PC-3 (cell line): ENCODE measurements at regions not wholly inside any gene's neighbourhood (a gene's known extent, or its start where the extent isn't known, plus 50 kb on each side); places are given as distances from the start of the nearest gene placed in this dataset.

Experiments
- ATAC-seq: fragments of 200-7000 bp; cut with Tn5 transposase; 2 replicates; pipeline ENCODE4 v1.9.1; 2020; ENCODE audit warnings: mild to moderate bottlenecking, moderate library complexity
- BruUV-seq: library from RNA; stranded (reverse); fragments of 400-500 nt; replicated peaks from 2 replicates; lab custom pipeline; 2021; lab: Mats Ljungman, UMichigan
- CTCF ChIA-PET: fragments of 300-600 bp; sonication (Branson Sonifier 250); formaldehyde crosslinking; loops from one replicate; lab custom pipeline; 2022; ENCODE audit warnings: antibody characterized with exemption; lab: Charles Lee
- POLR2A ChIA-PET: fragments of 300-600 bp; sonication (Branson Sonifier 250); formaldehyde crosslinking; loops from one replicate; lab custom pipeline; 2022; ENCODE audit warnings: antibody characterized with exemption; ENCODE audit not compliant: unreplicated experiment; lab: Charles Lee
- DNase-seq: peaks from one replicate; pipeline ENCODE4 v3.0.0-alpha.2; 2015
- H2AFZ ChIP-seq: fragments of 300-600 bp; sonication (generic); 2 replicates; pipeline ENCODE4 v1.6.0; 2016; ENCODE audit warnings: antibody characterized with exemption, low read length
- H3F3A ChIP-seq: fragments of 300-600 bp; sonication (generic); one replicate; pipeline ENCODE4 v1.6.0; 2017; ENCODE audit warnings: antibody characterized with exemption, low read length, control low read depth, mild to moderate bottlenecking; ENCODE audit not compliant: unreplicated experiment
- H3K27ac ChIP-seq: fragments of 300-600 bp; sonication (generic); 2 replicates; pipeline ENCODE4 v1.5.1; 2016; ENCODE audit warnings: mild to moderate bottlenecking, low read length
- H3K27me3 ChIP-seq: fragments of 300-600 bp; sonication (generic); 2 replicates; pipeline ENCODE4 v1.6.1; 2016; ENCODE audit warnings: low read length, mixed read lengths
- H3K36me3 ChIP-seq: fragments of 300-600 bp; sonication (generic); 2 replicates; pipeline ENCODE4 v1.6.1; 2016; ENCODE audit warnings: low read depth, mixed run types, low read length, mixed read lengths
- H3K4me1 ChIP-seq: fragments of 300-600 bp; sonication (generic); 2 replicates; pipeline ENCODE4 v1.5.1; 2016; ENCODE audit warnings: low read length; ENCODE audit not compliant: insufficient read depth
- H3K4me2 ChIP-seq: fragments of 300-600 bp; sonication (generic); 2 replicates; pipeline ENCODE4 v1.6.0; 2016; ENCODE audit warnings: low read length
- H3K4me3 ChIP-seq: fragments of 300-600 bp; sonication (generic); 2 replicates; pipeline ENCODE4 v1.5.1; 2016; ENCODE audit warnings: mild to moderate bottlenecking, low read length, mixed read lengths
- H3K79me2 ChIP-seq: fragments of 300-600 bp; sonication (generic); 2 replicates; pipeline ENCODE4 v1.6.1; 2017; ENCODE audit warnings: low read length, mixed read lengths
- H3K9ac ChIP-seq: fragments of 300-600 bp; sonication (generic); 2 replicates; pipeline ENCODE4 v1.6.0; 2016; ENCODE audit warnings: mild to moderate bottlenecking, low read length
- H3K9me2 ChIP-seq: fragments of 300-600 bp; sonication (generic); replicated peaks from 2 replicates; pipeline ENCODE4 v1.6.1; 2016; ENCODE audit warnings: mixed run types, low read length, mixed read lengths
- H3K9me3 ChIP-seq: fragments of 300-600 bp; sonication (generic); 2 replicates; pipeline ENCODE4 v1.6.1; 2016; ENCODE audit warnings: low read length, mixed read lengths
- H4K20me1 ChIP-seq: fragments of 300-600 bp; sonication (generic); 2 replicates; pipeline ENCODE4 v1.6.1; 2016; ENCODE audit warnings: low read length, mixed read lengths
- EZH2 ChIP-seq: fragments of 300-600 bp; sonication (generic); IDR thresholded peaks from one replicate; pipeline ENCODE4 v1.6.1; 2017; ENCODE audit warnings: antibody characterized with exemption, mild to moderate bottlenecking, low read length; ENCODE audit not compliant: unreplicated experiment
- EZH2phosphoT487 ChIP-seq: fragments of 300-600 bp; sonication (generic); IDR thresholded peaks from 2 replicates; pipeline ENCODE4 v1.6.1; 2018; ENCODE audit warnings: mild to moderate bottlenecking, antibody characterized with exemption, low read length, borderline replicate concordance
- intact Hi-C: fragments of 100-400 bp; cut with micrococcal nuclease; formaldehyde crosslinking; loops from 2 replicates; pipeline ENCODE4 v1.9.0; 2023
- TF ChIP-seq, protein P1 (sequence below): fragments of 300-600 bp; sonication (generic); conservative IDR thresholded peaks from 2 replicates; pipeline ENCODE4 v1.5.1; 2017; ENCODE audit warnings: antibody characterized with exemption, low read depth, mild to moderate bottlenecking, low read length

DNA sequence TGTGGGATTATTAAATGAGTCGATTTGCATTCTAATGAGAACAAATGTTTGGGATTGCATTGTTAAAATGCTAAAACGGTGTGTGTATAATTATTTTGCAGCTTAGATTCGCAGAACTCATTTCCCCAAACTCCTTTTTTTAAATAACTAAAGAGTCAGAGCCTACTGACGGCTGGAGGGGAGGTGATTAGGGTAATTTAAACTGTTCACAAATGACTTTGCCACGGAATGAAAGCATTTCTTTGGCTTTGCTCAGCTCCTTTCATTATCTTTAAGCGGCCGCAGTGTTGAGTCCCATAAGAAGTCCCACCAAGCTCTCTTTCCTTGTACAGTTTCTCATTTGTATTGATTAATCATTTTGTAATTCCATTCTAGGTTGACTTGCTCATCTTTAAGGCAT is 1632.8 kb downstream of the MAT2B start:
- Histone ChIP-seq H3K79me2 (no peaks in the 10 kb centered on the region), H3K4me1 (no peaks in the 10 kb centered on the region), H4K20me1 (no peaks in the 10 kb centered on the region), H3K9me3 (no peaks in the 10 kb centered on the region), H3K27ac (no peak overlapping the region), H3K36me3 (no peaks in the 10 kb centered on the region), H3K9ac (no peak overlapping the region), H2AFZ (no peak overlapping the region), H3K4me2 (no peak overlapping the region), H3K9me2 (no peaks in the 10 kb centered on the region), H3F3A (no peaks in the 10 kb centered on the region), H3K4me3 (no peak overlapping the region), H3K27me3 (no peaks in the 10 kb centered on the region)
- POLR2A ChIA-PET = no interaction called here
- ATAC-seq (no peak), DNase-seq (no peak)
- no TSS peak for BruUV-seq
- no peak for TF ChIP-seq EZH2phosphoT487
- TF ChIP-seq, protein P1, sequence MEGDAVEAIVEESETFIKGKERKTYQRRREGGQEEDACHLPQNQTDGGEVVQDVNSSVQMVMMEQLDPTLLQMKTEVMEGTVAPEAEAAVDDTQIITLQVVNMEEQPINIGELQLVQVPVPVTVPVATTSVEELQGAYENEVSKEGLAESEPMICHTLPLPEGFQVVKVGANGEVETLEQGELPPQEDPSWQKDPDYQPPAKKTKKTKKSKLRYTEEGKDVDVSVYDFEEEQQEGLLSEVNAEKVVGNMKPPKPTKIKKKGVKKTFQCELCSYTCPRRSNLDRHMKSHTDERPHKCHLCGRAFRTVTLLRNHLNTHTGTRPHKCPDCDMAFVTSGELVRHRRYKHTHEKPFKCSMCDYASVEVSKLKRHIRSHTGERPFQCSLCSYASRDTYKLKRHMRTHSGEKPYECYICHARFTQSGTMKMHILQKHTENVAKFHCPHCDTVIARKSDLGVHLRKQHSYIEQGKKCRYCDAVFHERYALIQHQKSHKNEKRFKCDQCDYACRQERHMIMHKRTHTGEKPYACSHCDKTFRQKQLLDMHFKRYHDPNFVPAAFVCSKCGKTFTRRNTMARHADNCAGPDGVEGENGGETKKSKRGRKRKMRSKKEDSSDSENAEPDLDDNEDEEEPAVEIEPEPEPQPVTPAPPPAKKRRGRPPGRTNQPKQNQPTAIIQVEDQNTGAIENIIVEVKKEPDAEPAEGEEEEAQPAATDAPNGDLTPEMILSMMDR = no peak
- CTCF ChIA-PET = no interaction called here
- intact Hi-C loops = no loop called here

DNA sequence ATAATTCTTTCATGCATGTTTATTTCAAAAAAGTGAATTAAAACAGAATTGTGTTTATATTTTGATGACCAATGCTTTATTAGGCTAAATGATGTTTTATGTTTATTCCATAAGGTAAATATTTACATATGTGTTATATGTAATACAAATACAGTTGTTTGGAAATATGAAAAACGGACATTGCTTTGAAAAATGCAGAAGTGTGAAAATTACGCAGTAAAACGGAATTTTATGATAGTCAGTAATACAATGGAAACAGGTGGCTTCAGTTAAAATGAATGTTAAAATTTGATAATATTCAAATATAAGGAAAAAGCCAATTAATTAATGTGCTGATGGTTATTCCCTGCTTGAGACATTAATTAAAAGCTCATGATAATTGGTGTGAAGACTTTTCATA is 1633.8 kb downstream of the MAT2B start:
- ChIA-PET POLR2A (no interaction called here), CTCF (interaction anchor here (0.6 kb wide), 1 partner anchor 1372 kb away, joined by 4 read pairs; no protein-coding TSS in a partner anchor)
- no TSS peak for BruUV-seq

DNA sequence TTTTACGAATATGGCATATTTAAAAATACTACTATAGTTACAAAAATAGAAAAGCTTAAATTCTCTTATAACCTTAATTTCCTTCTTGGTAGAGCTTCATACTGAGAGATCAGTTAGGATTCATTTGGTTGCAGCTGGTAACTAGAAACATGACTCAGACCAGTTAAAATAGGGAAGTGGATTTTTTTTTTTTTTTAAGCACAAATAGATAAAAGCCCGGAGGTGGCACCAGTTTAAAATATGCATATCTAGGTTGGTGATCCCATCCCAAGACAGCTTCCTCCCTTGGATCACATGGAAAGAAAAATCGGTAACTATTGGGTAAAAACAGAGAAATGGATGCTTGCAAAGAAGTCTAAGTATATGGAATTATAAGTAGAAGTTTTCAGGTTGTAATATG is 1634.3 kb downstream of the MAT2B start:
- Histone ChIP-seq H3K4me3 (no peak overlapping the region), H3F3A (no peaks in the 10 kb centered on the region), H3K27ac (no peak overlapping the region), H4K20me1 (no peaks in the 10 kb centered on the region), H3K27me3 (no peaks in the 10 kb centered on the region), H3K4me2 (no peak overlapping the region), H3K4me1 (no peaks in the 10 kb centered on the region), H3K79me2 (no peaks in the 10 kb centered on the region), H3K9ac (no peak overlapping the region), H3K9me2 (no peaks in the 10 kb centered on the region), H3K9me3 (no peaks in the 10 kb centered on the region), H2AFZ (no peak overlapping the region), H3K36me3 (no peaks in the 10 kb centered on the region)
- ATAC-seq = no peak
- CTCF ChIA-PET = interaction anchor here (0.6 kb wide), 1 partner anchor 1373 kb away, joined by 4 read pairs; no protein-coding TSS in a partner anchor
- DNase-seq = no peak
- TF ChIP-seq, protein P1 = no peak
- TF ChIP-seq EZH2 (no peak), EZH2phosphoT487 (no peak)
- BruUV-seq = no TSS peak
- intact Hi-C loops = no loop called here
- POLR2A ChIA-PET = no interaction called here

More for the DNA sequence above, 1633.8 kb downstream of the MAT2B start:
- Histone ChIP-seq H4K20me1 (no peaks in the 10 kb centered on the region), H2AFZ (no peak overlapping the region), H3K9me2 (no peaks in the 10 kb centered on the region), H3K27me3 (no peaks in the 10 kb centered on the region), H3K36me3 (no peaks in the 10 kb centered on the region), H3K4me3 (no peak overlapping the region), H3K79me2 (no peaks in the 10 kb centered on the region), H3K9me3 (no peaks in the 10 kb centered on the region), H3K9ac (no peak overlapping the region), H3F3A (no peaks in the 10 kb centered on the region), H3K4me1 (no peaks in the 10 kb centered on the region), H3K4me2 (no peak overlapping the region), H3K27ac (no peak overlapping the region)
- TF ChIP-seq EZH2 (no peak), EZH2phosphoT487 (no peak)
- TF ChIP-seq, protein P1 = no peak
- ATAC-seq (no peak), DNase-seq (no peak)
- intact Hi-C loops = no loop called here
